Endothelial cell of umbilical vein (primary cell): ENCODE measurements at regions not wholly inside any gene's neighbourhood (a gene's known extent, or its start where the extent isn't known, plus 50 kb on each side); places are given as distances from the start of the nearest gene placed in this dataset.

ENCODE experiments used
- CTCF ChIP-seq, 2 donors: IDR thresholded peaks; 1 replicate in 1 of 2; 2 replicates in 1 of 2; pipeline ENCODE4 v1.5.1; 2011; ENCODE audit warnings: low read length in 2 of 2, mild to moderate bottlenecking in 2 of 2, moderate library complexity in 2 of 2, control low read depth in 1 of 2, inconsistent platforms in 1 of 2, low read depth in 1 of 2; ENCODE audit not compliant: insufficient read depth in 1 of 2; ENCODE audit errors: extremely low read depth in 1 of 2
- EZH2 ChIP-seq: IDR thresholded peaks from 2 replicates; pipeline ENCODE4 v1.6.1; 2012; ENCODE audit warnings: borderline replicate concordance, low read depth, mild to moderate bottlenecking, moderate library complexity, low read length, inconsistent platforms; ENCODE audit not compliant: severe bottlenecking
- FOS ChIP-seq: IDR thresholded peaks from 2 replicates; pipeline ENCODE4 v1.6.1; 2011; ENCODE audit warnings: mild to moderate bottlenecking, low read length, moderate library complexity, borderline replicate concordance; ENCODE audit not compliant: insufficient read depth
- GATA2 ChIP-seq: IDR thresholded peaks from 2 replicates; pipeline ENCODE4 v1.7.0; 2011; ENCODE audit warnings: low read depth, mild to moderate bottlenecking, moderate library complexity, mixed read lengths, low read length; ENCODE audit not compliant: insufficient read length, insufficient read depth
- JUN ChIP-seq: IDR thresholded peaks from 2 replicates; pipeline ENCODE4 v1.6.1; 2011; ENCODE audit warnings: borderline replicate concordance, low read depth; ENCODE audit not compliant: insufficient read length, insufficient read depth
- MYC ChIP-seq: IDR thresholded peaks from one replicate; pipeline ENCODE4 v1.6.1; 2011; ENCODE audit warnings: mild to moderate bottlenecking, low read depth, low read length
- POLR2A ChIP-seq: IDR thresholded peaks from 2 replicates; pipeline ENCODE4 v1.6.1; 2012; ENCODE audit warnings: low read depth, mild to moderate bottlenecking, control low read depth, low read length
- POLR2AphosphoS5 ChIP-seq: IDR thresholded peaks from 2 replicates; pipeline ENCODE4 v1.6.1; 2012; ENCODE audit warnings: low read depth, mild to moderate bottlenecking, control low read depth, low read length, moderate library complexity; ENCODE audit not compliant: insufficient read depth
- TF ChIP-seq, protein P1 (sequence below): IDR thresholded peaks from 2 replicates; pipeline ENCODE4 v1.6.1; 2011; ENCODE audit not compliant: insufficient read depth, insufficient read length

DNA sequence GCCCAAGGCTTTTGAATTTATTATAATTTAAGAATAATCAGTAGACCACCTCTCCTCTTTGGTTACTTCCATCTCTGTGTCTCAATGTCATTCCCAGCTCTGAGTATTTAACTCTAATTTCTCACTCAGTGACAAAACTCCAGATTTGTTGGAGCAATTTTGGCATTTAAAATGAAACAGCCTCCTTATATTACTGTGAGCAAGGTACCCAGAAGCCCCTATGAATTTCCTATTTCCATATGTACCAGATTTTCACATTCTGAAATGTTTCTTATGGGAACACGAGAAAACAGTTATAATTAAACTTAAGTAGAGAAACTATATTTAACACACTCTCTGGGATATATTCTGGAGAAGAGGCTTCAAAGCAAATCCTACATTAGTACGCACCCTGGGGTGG is 285.4 kb upstream of the CDH8 start:
- no peak for TF ChIP-seq POLR2AphosphoS5
- no peak for TF ChIP-seq CTCF (IDR thresholded peaks at IDR 0.05; ENCODE audit: extremely low read depth in 1 of 2, insufficient read depth in 1 of 2, low read depth in 1 of 2, low read length in 2 of 2)
- TF ChIP-seq POLR2A = no peak
- TF ChIP-seq MYC = no peak
- TF ChIP-seq EZH2 = no peak
- TF ChIP-seq, protein P1, sequence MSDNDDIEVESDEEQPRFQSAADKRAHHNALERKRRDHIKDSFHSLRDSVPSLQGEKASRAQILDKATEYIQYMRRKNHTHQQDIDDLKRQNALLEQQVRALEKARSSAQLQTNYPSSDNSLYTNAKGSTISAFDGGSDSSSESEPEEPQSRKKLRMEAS = no peak
- no peak for TF ChIP-seq FOS
- TF ChIP-seq JUN = no peak
- TF ChIP-seq GATA2 = no peak
